ENCODE measurements at regions not wholly inside any gene's neighbourhood (a gene's known extent, or its start where the extent isn't known, plus 50 kb on each side); places are given as distances from the start of the nearest gene placed in this dataset.

DNA sequence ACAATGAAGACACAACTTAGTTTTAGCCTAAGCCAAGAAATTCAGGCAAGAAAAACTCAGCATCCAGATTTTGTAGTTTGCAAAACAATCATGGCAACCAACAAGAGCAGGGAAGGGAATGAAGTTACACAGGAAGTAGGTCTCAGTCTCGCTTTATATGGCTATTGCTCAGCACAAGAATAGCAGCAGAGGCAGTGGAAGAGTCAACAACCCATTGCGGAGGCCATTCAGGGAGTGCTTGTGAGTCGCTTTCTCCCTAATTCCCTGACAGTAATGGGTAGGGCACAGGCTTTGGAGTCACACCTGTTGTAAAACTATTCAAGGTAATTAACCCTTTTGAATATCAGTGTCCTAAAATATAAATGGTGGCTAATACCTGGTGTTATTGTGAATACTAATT is 238.5 kb downstream of the HDGFL1 start:
- no peak for TF ChIP-seq CTCF (IDR thresholded peaks at IDR 0.05)
- no peak for TF ChIP-seq POLR2A (IDR thresholded peaks at IDR 0.05)

Measured in thyroid gland (tissue), 4 donors.